RWPE2 (cell line): ENCODE measurements at regions not wholly inside any gene's neighbourhood (a gene's known extent, or its start where the extent isn't known, plus 50 kb on each side); places are given as distances from the start of the nearest gene placed in this dataset.

Experiments
- ATAC-seq: fragments of 200-7000 bp; cut with Tn5 transposase; 3 replicates; pipeline ENCODE4 v1.9.1; 2021; ENCODE audit warnings: low read depth
- DNase-seq: peaks from one replicate; pipeline ENCODE4 v3.0.0-alpha.2; 2020; ENCODE audit warnings: low spot score
- H3K27ac ChIP-seq: fragments of 450-650 bp; 2 replicates; pipeline ENCODE4 v1.5.1; 2017; ENCODE audit warnings: mild to moderate bottlenecking; ENCODE audit not compliant: poor library complexity, severe bottlenecking
- H3K27me3 ChIP-seq: fragments of 250-450 bp; sonication (Bioruptor Pico); 2 replicates; pipeline ENCODE4 v1.5.1; 2021; ENCODE audit warnings: mild to moderate bottlenecking, moderate library complexity; ENCODE audit not compliant: insufficient read depth, poor library complexity, severe bottlenecking
- H3K36me3 ChIP-seq: fragments of 250-450 bp; sonication (Bioruptor Pico); 2 replicates; pipeline ENCODE4 v1.5.1; 2020; ENCODE audit warnings: low read depth, mild to moderate bottlenecking, moderate library complexity
- H3K4me1 ChIP-seq: fragments of 250-450 bp; sonication (Bioruptor Pico); 2 replicates; pipeline ENCODE4 v1.5.1; 2021; ENCODE audit warnings: mild to moderate bottlenecking, moderate library complexity; ENCODE audit not compliant: insufficient read depth, poor library complexity, severe bottlenecking
- H3K4me3 ChIP-seq: fragments of 250-450 bp; sonication (Bioruptor Pico); 2 replicates; pipeline ENCODE4 v1.5.1; 2021; ENCODE audit warnings: mild to moderate bottlenecking, moderate library complexity; ENCODE audit not compliant: severe bottlenecking
- H3K9me3 ChIP-seq: fragments of 250-450 bp; sonication (Bioruptor Pico); 2 replicates; pipeline ENCODE4 v1.5.1; 2021; ENCODE audit warnings: mild to moderate bottlenecking, moderate library complexity; ENCODE audit not compliant: severe bottlenecking
- CTCF ChIP-seq: fragments of 450-650 bp; IDR thresholded peaks from one replicate; pipeline ENCODE4 v1.5.1; 2017; ENCODE audit warnings: mild to moderate bottlenecking, moderate library complexity; ENCODE audit not compliant: poor library complexity, severe bottlenecking

GRCh38 chr18:58813105-58813504 is 51.6 kb upstream of the ZNF532 start:
- no peaks in the 10 kb centered on the region for H3K36me3 ChIP-seq
- H3K27ac ChIP-seq = no peak overlapping the region
- H3K9me3 ChIP-seq = no peaks in the 10 kb centered on the region
- no peak for ATAC-seq
- no peak for TF ChIP-seq CTCF
- no peak for DNase-seq
- H3K27me3 ChIP-seq = no peaks in the 10 kb centered on the region
- H3K4me3 ChIP-seq = no peak overlapping the region
- H3K4me1 ChIP-seq = no peaks in the 10 kb centered on the region

- Histone ChIP-seq H3K9me3 (no peaks in the 10 kb centered on the region), H3K4me3 (no peak overlapping the region), H3K27me3 (no peaks in the 10 kb centered on the region), H3K36me3 (no peaks in the 10 kb centered on the region), H3K27ac (no peak overlapping the region), H3K4me1 (no peaks in the 10 kb centered on the region)
- DNase-seq = no peak
- TF ChIP-seq CTCF = no peak
- no peak for ATAC-seq
Observed at GRCh38 chr18:58813561-58814225, 51.0 kb upstream of the ZNF532 start.

- DNase-seq (no peak), ATAC-seq (no peak)
- Histone ChIP-seq H3K27ac (no peak overlapping the region), H3K4me3 (no peak overlapping the region), H3K4me1 (no peaks in the 10 kb centered on the region), H3K36me3 (no peaks in the 10 kb centered on the region), H3K9me3 (no peaks in the 10 kb centered on the region), H3K27me3 (no peaks in the 10 kb centered on the region)
- TF ChIP-seq CTCF = no peak
Observed at GRCh38 chr18:58814317-58814716, 50.4 kb upstream of the ZNF532 start.
